Transverse colon (tissue), 4 donors: ENCODE measurements at regions not wholly inside any gene's neighbourhood (a gene's known extent, or its start where the extent isn't known, plus 50 kb on each side); places are given as distances from the start of the nearest gene placed in this dataset.

Source experiments
- POLR2A ChIP-seq: fragments of 450-650 bp; IDR thresholded peaks from one replicate; pipeline ENCODE4 v1.6.1; 2016; ENCODE audit warnings: antibody characterized with exemption, mild to moderate bottlenecking, moderate library complexity
- POLR2AphosphoS5 ChIP-seq, 3 donors: sonication (generic); formaldehyde crosslinking; IDR thresholded peaks; one replicate each; pipeline ENCODE4 v1.6.1; 2016; ENCODE audit warnings: antibody characterized with exemption in 3 of 3
- TF ChIP-seq, protein P1 (sequence below), 5 experiments: fragments of 200-600 bp in 3 of 5; fragments of 450-650 bp in 2 of 5; sonication (generic) in 3 of 5; IDR thresholded peaks; 1 replicate in 2 of 5; 2 replicates in 3 of 5; pipeline ENCODE4 v1.5.1; 2016 to 2017; ENCODE audit warnings: antibody characterized with exemption in 5 of 5, inconsistent platforms in 3 of 5, mild to moderate bottlenecking in 2 of 5, moderate library complexity in 1 of 5

DNA sequence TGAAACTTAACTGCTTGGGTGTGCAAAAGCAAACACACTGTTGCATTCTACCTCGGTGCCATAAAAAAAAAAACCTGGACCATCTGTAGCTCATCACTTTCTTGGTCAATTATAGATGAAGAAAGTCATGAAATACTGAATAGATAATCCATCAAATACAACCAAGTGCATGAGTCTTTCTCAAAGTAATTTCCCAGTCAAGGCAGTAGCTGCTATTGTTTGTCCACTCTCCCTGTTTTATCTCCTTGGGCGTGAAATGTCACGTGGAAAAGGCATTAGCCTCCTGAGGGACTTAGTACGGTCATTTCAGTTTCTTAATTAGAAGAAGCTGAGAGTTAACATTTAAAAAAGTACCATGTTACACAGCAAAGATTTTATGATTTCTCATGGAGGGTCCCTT lies 1697.9 kb downstream of the PCDH9 start:
- TF ChIP-seq, protein P1, sequence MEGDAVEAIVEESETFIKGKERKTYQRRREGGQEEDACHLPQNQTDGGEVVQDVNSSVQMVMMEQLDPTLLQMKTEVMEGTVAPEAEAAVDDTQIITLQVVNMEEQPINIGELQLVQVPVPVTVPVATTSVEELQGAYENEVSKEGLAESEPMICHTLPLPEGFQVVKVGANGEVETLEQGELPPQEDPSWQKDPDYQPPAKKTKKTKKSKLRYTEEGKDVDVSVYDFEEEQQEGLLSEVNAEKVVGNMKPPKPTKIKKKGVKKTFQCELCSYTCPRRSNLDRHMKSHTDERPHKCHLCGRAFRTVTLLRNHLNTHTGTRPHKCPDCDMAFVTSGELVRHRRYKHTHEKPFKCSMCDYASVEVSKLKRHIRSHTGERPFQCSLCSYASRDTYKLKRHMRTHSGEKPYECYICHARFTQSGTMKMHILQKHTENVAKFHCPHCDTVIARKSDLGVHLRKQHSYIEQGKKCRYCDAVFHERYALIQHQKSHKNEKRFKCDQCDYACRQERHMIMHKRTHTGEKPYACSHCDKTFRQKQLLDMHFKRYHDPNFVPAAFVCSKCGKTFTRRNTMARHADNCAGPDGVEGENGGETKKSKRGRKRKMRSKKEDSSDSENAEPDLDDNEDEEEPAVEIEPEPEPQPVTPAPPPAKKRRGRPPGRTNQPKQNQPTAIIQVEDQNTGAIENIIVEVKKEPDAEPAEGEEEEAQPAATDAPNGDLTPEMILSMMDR (IDR thresholded peaks at IDR 0.05) = no peak
- no peak for TF ChIP-seq POLR2A
- no peak for TF ChIP-seq POLR2AphosphoS5 (IDR thresholded peaks at IDR 0.05)
